ENCODE measurements at regions not wholly inside any gene's neighbourhood (a gene's known extent, or its start where the extent isn't known, plus 50 kb on each side); places are given as distances from the start of the nearest gene placed in this dataset.

- Histone ChIP-seq H3K4me3 (ENCODE audit: severe bottlenecking) (no peak overlapping the region), H3K27me3 (ENCODE audit: insufficient read depth, poor library complexity, severe bottlenecking) (no peaks in the 10 kb centered on the region), H3K27ac (ENCODE audit: poor library complexity, severe bottlenecking) (no peak overlapping the region), H3K4me1 (ENCODE audit: insufficient read depth, poor library complexity, severe bottlenecking) (no peaks in the 10 kb centered on the region), H3K9me3 (ENCODE audit: severe bottlenecking) (no peaks in the 10 kb centered on the region), H3K36me3 (ENCODE audit: low read depth) (no peaks in the 10 kb centered on the region)
- no peak for DNase-seq (ENCODE audit: low spot score)
- no peak for TF ChIP-seq CTCF (IDR thresholded peaks at IDR 0.05; ENCODE audit: poor library complexity, severe bottlenecking)
- no peak for ATAC-seq (ENCODE audit: low read depth)
Measured at GRCh38 chr18:55699233-55699765, 111.3 kb upstream of the TCF4 start.

- H3K27me3 ChIP-seq (ENCODE audit: insufficient read depth, poor library complexity, severe bottlenecking): no peaks in the 10 kb centered on the region
- H3K27ac ChIP-seq (ENCODE audit: poor library complexity, severe bottlenecking): no peak overlapping the region
- no peak overlapping the region for H3K4me3 ChIP-seq (ENCODE audit: severe bottlenecking)
- DNase-seq (ENCODE audit: low spot score) (no peak), ATAC-seq (ENCODE audit: low read depth) (no peak)
- H3K36me3 ChIP-seq (ENCODE audit: low read depth): no peaks in the 10 kb centered on the region
- no peaks in the 10 kb centered on the region for H3K9me3 ChIP-seq (ENCODE audit: severe bottlenecking)
- TF ChIP-seq CTCF (IDR thresholded peaks at IDR 0.05; ENCODE audit: poor library complexity, severe bottlenecking): no peak
- H3K4me1 ChIP-seq (ENCODE audit: insufficient read depth, poor library complexity, severe bottlenecking): no peaks in the 10 kb centered on the region
Measured at GRCh38 chr18:55696811-55697210, 108.8 kb upstream of the TCF4 start.

GRCh38 chr18:55695091-55695490, 107.1 kb upstream of the TCF4 start:
- no peaks in the 10 kb centered on the region for H3K27me3 ChIP-seq (ENCODE audit: insufficient read depth, poor library complexity, severe bottlenecking)
- TF ChIP-seq CTCF (IDR thresholded peaks at IDR 0.05; ENCODE audit: poor library complexity, severe bottlenecking): no peak
- no peaks in the 10 kb centered on the region for H3K9me3 ChIP-seq (ENCODE audit: severe bottlenecking)
- H3K36me3 ChIP-seq (ENCODE audit: low read depth): no peaks in the 10 kb centered on the region
- H3K27ac ChIP-seq (ENCODE audit: poor library complexity, severe bottlenecking): no peak overlapping the region
- ATAC-seq (ENCODE audit: low read depth) (no peak), DNase-seq (ENCODE audit: low spot score) (no peak)
- H3K4me1 ChIP-seq (ENCODE audit: insufficient read depth, poor library complexity, severe bottlenecking): no peaks in the 10 kb centered on the region
- no peak overlapping the region for H3K4me3 ChIP-seq (ENCODE audit: severe bottlenecking)

- Histone ChIP-seq H3K4me1 (ENCODE audit: insufficient read depth, poor library complexity, severe bottlenecking) (no peaks in the 10 kb centered on the region), H3K9me3 (ENCODE audit: severe bottlenecking) (no peaks in the 10 kb centered on the region), H3K27ac (ENCODE audit: poor library complexity, severe bottlenecking) (no peak overlapping the region), H3K27me3 (ENCODE audit: insufficient read depth, poor library complexity, severe bottlenecking) (no peaks in the 10 kb centered on the region), H3K36me3 (ENCODE audit: low read depth) (no peaks in the 10 kb centered on the region), H3K4me3 (ENCODE audit: severe bottlenecking) (no peak overlapping the region)
- TF ChIP-seq CTCF (IDR thresholded peaks at IDR 0.05; ENCODE audit: poor library complexity, severe bottlenecking): no peak
- DNase-seq (ENCODE audit: low spot score) (no peak), ATAC-seq (ENCODE audit: low read depth) (peak; percentile 59)
Measured at GRCh38 chr18:55694291-55694690, 106.3 kb upstream of the TCF4 start.

GRCh38 chr18:55688030-55688429, 100.0 kb upstream of the TCF4 start:
- ATAC-seq (ENCODE audit: low read depth) (no peak), DNase-seq (ENCODE audit: low spot score) (no peak)
- TF ChIP-seq CTCF (IDR thresholded peaks at IDR 0.05; ENCODE audit: poor library complexity, severe bottlenecking): no peak
- H3K4me1 ChIP-seq (ENCODE audit: insufficient read depth, poor library complexity, severe bottlenecking): no peaks in the 10 kb centered on the region
- H3K27me3 ChIP-seq (ENCODE audit: insufficient read depth, poor library complexity, severe bottlenecking): no peaks in the 10 kb centered on the region
- H3K4me3 ChIP-seq (ENCODE audit: severe bottlenecking): no peak overlapping the region
- no peaks in the 10 kb centered on the region for H3K9me3 ChIP-seq (ENCODE audit: severe bottlenecking)
- no peak overlapping the region for H3K27ac ChIP-seq (ENCODE audit: poor library complexity, severe bottlenecking)
- no peaks in the 10 kb centered on the region for H3K36me3 ChIP-seq (ENCODE audit: low read depth)
